GM23248 (cell line): ENCODE measurements at regions not wholly inside any gene's neighbourhood (a gene's known extent, or its start where the extent isn't known, plus 50 kb on each side); places are given as distances from the start of the nearest gene placed in this dataset.

Experiments
- DNase-seq: peaks from one replicate; pipeline ENCODE4 v3.0.0-alpha.2; 2015
- H2AFZ ChIP-seq: fragments of 200-600 bp; sonication (generic); 2 replicates; pipeline ENCODE4 v1.6.1; 2016; ENCODE audit warnings: antibody characterized with exemption
- H3F3A ChIP-seq: fragments of 200-600 bp; sonication (generic); 2 replicates; pipeline ENCODE4 v1.6.1; 2016; ENCODE audit warnings: mild to moderate bottlenecking, antibody characterized with exemption, mixed run types; ENCODE audit not compliant: insufficient read depth
- H3K27ac ChIP-seq: fragments of 200-600 bp; sonication (generic); 2 replicates; pipeline ENCODE4 v1.5.1; 2016; ENCODE audit warnings: mild to moderate bottlenecking
- H3K27me3 ChIP-seq: fragments of 200-600 bp; sonication (generic); replicated peaks from 2 replicates; pipeline ENCODE4 v1.6.1; 2016; ENCODE audit warnings: mild to moderate bottlenecking; ENCODE audit not compliant: insufficient read depth
- H3K36me3 ChIP-seq: fragments of 200-600 bp; sonication (generic); 2 replicates; pipeline ENCODE4 v1.6.1; 2016; ENCODE audit warnings: low read depth, mild to moderate bottlenecking
- H3K4me1 ChIP-seq: fragments of 200-600 bp; sonication (generic); 2 replicates; pipeline ENCODE4 v1.6.1; 2016; ENCODE audit warnings: mild to moderate bottlenecking; ENCODE audit not compliant: insufficient read depth
- H3K4me2 ChIP-seq: fragments of 200-600 bp; sonication (generic); one replicate; pipeline ENCODE4 v1.6.1; 2016; ENCODE audit warnings: mild to moderate bottlenecking; ENCODE audit not compliant: unreplicated experiment
- H3K4me3 ChIP-seq: fragments of 200-600 bp; sonication (generic); 2 replicates; pipeline ENCODE4 v1.5.1; 2016; ENCODE audit warnings: mild to moderate bottlenecking
- H3K79me2 ChIP-seq: fragments of 200-600 bp; sonication (generic); 2 replicates; pipeline ENCODE4 v1.6.1; 2016; ENCODE audit warnings: mild to moderate bottlenecking; ENCODE audit not compliant: insufficient read depth
- H3K9ac ChIP-seq: fragments of 200-600 bp; sonication (generic); 2 replicates; pipeline ENCODE4 v1.6.1; 2016; ENCODE audit warnings: mild to moderate bottlenecking
- H3K9me2 ChIP-seq: fragments of 200-600 bp; sonication (generic); 2 replicates; pipeline ENCODE4 v1.6.1; 2016; ENCODE audit warnings: mixed run types, mild to moderate bottlenecking, moderate library complexity; ENCODE audit not compliant: insufficient read depth
- H3K9me3 ChIP-seq: fragments of 200-600 bp; sonication (generic); one replicate; pipeline ENCODE4 v1.6.1; 2017; ENCODE audit warnings: low read depth
- H4K20me1 ChIP-seq: fragments of 200-600 bp; sonication (generic); 2 replicates; pipeline ENCODE4 v1.6.0; 2016; ENCODE audit not compliant: insufficient read depth
- EZH2 ChIP-seq: fragments of 200-600 bp; sonication (generic); IDR thresholded peaks from 2 replicates; pipeline ENCODE4 v1.6.1; 2018; ENCODE audit warnings: antibody characterized with exemption, mild to moderate bottlenecking; ENCODE audit not compliant: insufficient read depth, poor library complexity, severe bottlenecking
- EZH2phosphoT487 ChIP-seq: fragments of 200-600 bp; sonication (generic); IDR thresholded peaks from 2 replicates; pipeline ENCODE4 v1.6.1; 2018; ENCODE audit warnings: antibody characterized with exemption, moderate library complexity, mild to moderate bottlenecking, low read depth; ENCODE audit not compliant: insufficient read depth
- WGBS, 2 experiments: methylation state at CpG; one replicate each; pipeline ENCODE4 v1.1.6; 2015 to 2017; ENCODE audit warnings: low lambda C conversion rate in 2 of 2, low coverage in 1 of 2; ENCODE audit errors: missing lambda C conversion rate in 2 of 2; 5-methylcytosine and 5-hydroxymethylcytosine counted together
- in situ Hi-C: fragments of 300-500 bp; cut with MboI; formaldehyde crosslinking; loops from 2 replicates; pipeline ENCODE4 v1.15.0; 2020

GRCh38 chr11:80144897-80145594 lies 704.2 kb upstream of the TENM4 start:
- in situ Hi-C loops, result no loop called here
- no peaks in the 10 kb centered on the region for H3K4me1 ChIP-seq
- H3F3A ChIP-seq, result no peaks in the 10 kb centered on the region
- no peaks in the 10 kb centered on the region for H3K36me3 ChIP-seq
- H3K9me3 ChIP-seq, result no peaks in the 10 kb centered on the region
- no peak overlapping the region for H3K4me3 ChIP-seq
- TF ChIP-seq EZH2 (no peak), EZH2phosphoT487 (no peak)
- no peaks in the 10 kb centered on the region for H4K20me1 ChIP-seq
- no peak overlapping the region for H3K27ac ChIP-seq
- 23 to 29% methylated on average over 2 of the region's 2 CpGs for WGBS, 2 experiments
- H3K79me2 ChIP-seq, result no peaks in the 10 kb centered on the region
- no peaks in the 10 kb centered on the region for H3K9me2 ChIP-seq
- H3K4me2 ChIP-seq, result no peak overlapping the region
- H3K9ac ChIP-seq, result no peak overlapping the region
- no peaks in the 10 kb centered on the region for H3K27me3 ChIP-seq
- no peak for DNase-seq
- H2AFZ ChIP-seq, result no peak overlapping the region

GRCh38 chr11:80136991-80137390 lies 696.2 kb upstream of the TENM4 start:
- Histone ChIP-seq H3K4me1 (no peaks in the 10 kb centered on the region), H2AFZ (no peak overlapping the region), H3K9me2 (no peaks in the 10 kb centered on the region), H3K36me3 (no peaks in the 10 kb centered on the region), H3K4me2 (no peak overlapping the region), H3K4me3 (no peak overlapping the region), H3K9ac (no peak overlapping the region), H3F3A (no peaks in the 10 kb centered on the region), H3K79me2 (no peaks in the 10 kb centered on the region), H3K9me3 (no peaks in the 10 kb centered on the region), H3K27me3 (no peaks in the 10 kb centered on the region), H4K20me1 (no peaks in the 10 kb centered on the region), H3K27ac (no peak overlapping the region)
- peak; percentile 0 for DNase-seq
- WGBS, 2 experiments, result 31 to 44% methylated on average over 3 of the region's 3 CpGs
- in situ Hi-C loops, result no loop called here
- TF ChIP-seq EZH2phosphoT487 (no peak), EZH2 (no peak)

- no peaks in the 10 kb centered on the region for H3K27me3 ChIP-seq
- H3K36me3 ChIP-seq, result no peaks in the 10 kb centered on the region
- H3F3A ChIP-seq, result no peaks in the 10 kb centered on the region
- H3K9ac ChIP-seq, result no peak overlapping the region
- H3K9me3 ChIP-seq, result no peaks in the 10 kb centered on the region
- no peak overlapping the region for H3K27ac ChIP-seq
- H2AFZ ChIP-seq, result no peak overlapping the region
- no peaks in the 10 kb centered on the region for H3K79me2 ChIP-seq
- H4K20me1 ChIP-seq, result no peaks in the 10 kb centered on the region
- DNase-seq, result no peak
- in situ Hi-C loops, result no loop called here
- H3K9me2 ChIP-seq, result no peaks in the 10 kb centered on the region
- H3K4me2 ChIP-seq, result no peak overlapping the region
- no peak overlapping the region for H3K4me3 ChIP-seq
- H3K4me1 ChIP-seq, result no peaks in the 10 kb centered on the region
- no peak for TF ChIP-seq EZH2
- TF ChIP-seq EZH2phosphoT487, result no peak
These were observed 688.6 kb upstream of the TENM4 start for GRCh38 chr11:80129396-80129795.

GRCh38 chr11:80122211-80122610 lies 681.4 kb upstream of the TENM4 start:
- Histone ChIP-seq H3K9me3 (no peaks in the 10 kb centered on the region), H3K4me3 (no peak overlapping the region), H3K27ac (no peak overlapping the region), H3K4me2 (no peak overlapping the region), H3K9me2 (no peaks in the 10 kb centered on the region), H3K27me3 (no peaks in the 10 kb centered on the region), H4K20me1 (no peaks in the 10 kb centered on the region), H3F3A (no peaks in the 10 kb centered on the region), H3K4me1 (no peaks in the 10 kb centered on the region), H2AFZ (no peak overlapping the region), H3K9ac (no peak overlapping the region), H3K79me2 (no peaks in the 10 kb centered on the region), H3K36me3 (no peaks in the 10 kb centered on the region)
- no peak for DNase-seq
- in situ Hi-C loops, result no loop called here
- TF ChIP-seq EZH2, result no peak
- TF ChIP-seq EZH2phosphoT487, result no peak
- WGBS, 2 experiments, result 5 to 7% methylated on average over 2 of the region's 2 CpGs

GRCh38 chr11:80118073-80118472 lies 677.2 kb upstream of the TENM4 start:
- DNase-seq, result no peak
- WGBS, 2 experiments, result 18 to 32% methylated on average over 2 of the region's 2 CpGs
- H3F3A ChIP-seq, result no peaks in the 10 kb centered on the region
- no peaks in the 10 kb centered on the region for H4K20me1 ChIP-seq
- no peak for TF ChIP-seq EZH2
- no peak for TF ChIP-seq EZH2phosphoT487
- no peaks in the 10 kb centered on the region for H3K9me2 ChIP-seq
- no peaks in the 10 kb centered on the region for H3K79me2 ChIP-seq
- no peaks in the 10 kb centered on the region for H3K4me1 ChIP-seq
- H3K4me2 ChIP-seq, result no peak overlapping the region
- no peaks in the 10 kb centered on the region for H3K36me3 ChIP-seq
- H3K4me3 ChIP-seq, result no peak overlapping the region
- H3K27me3 ChIP-seq, result no peaks in the 10 kb centered on the region
- no peak overlapping the region for H3K9ac ChIP-seq
- in situ Hi-C loops, result no loop called here
- H2AFZ ChIP-seq, result no peak overlapping the region
- no peaks in the 10 kb centered on the region for H3K9me3 ChIP-seq
- H3K27ac ChIP-seq, result no peak overlapping the region
